ENCODE measurements at regions not wholly inside any gene's neighbourhood (a gene's known extent, or its start where the extent isn't known, plus 50 kb on each side); places are given as distances from the start of the nearest gene placed in this dataset.

GRCh38 chr18:37854396-37854795 is 288.8 kb upstream of the CELF4 start:
- TF ChIP-seq CTCF (conservative IDR thresholded peaks at IDR 0.05; ENCODE audit: low read depth in 2 of 2), result no peak
- ATAC-seq (no peak), DNase-seq (ENCODE audit: low spot score) (no peak)
- Mint-ChIP-seq H3K27me3 (ENCODE audit: insufficient read depth, low read depth, poor library complexity) (no peaks in the 10 kb centered on the region), H3K27ac (no peak overlapping the region), H3K36me3 (ENCODE audit: low read depth) (no peaks in the 10 kb centered on the region), H3K4me1 (no peaks in the 10 kb centered on the region), H3K9me3 (peaks cover 2% of the 10 kb centered on the region; the same call in 1 of the 3 replicates), H3K4me3 (no peak overlapping the region)
- H3K36me3 ChIP-seq (ENCODE audit: insufficient read depth), result no peaks in the 10 kb centered on the region
- H2AFZ ChIP-seq, result no peak overlapping the region
- H3K27ac ChIP-seq (ENCODE audit: low read depth), result no peak overlapping the region
- no peaks in the 10 kb centered on the region for H3K79me2 ChIP-seq (replicated peaks; ENCODE audit: insufficient read depth)
- H3F3A ChIP-seq (replicated peaks; ENCODE audit: low read depth), result no peaks in the 10 kb centered on the region
- no peak overlapping the region for H3K4me3 ChIP-seq
- H3K9me2 ChIP-seq (ENCODE audit: insufficient read depth), result 0 out of 2 replicates have a peak, but pooled peaks cover 4% of the 10 kb centered on the region
- H3K27me3 ChIP-seq (ENCODE audit: insufficient read depth), result no peaks in the 10 kb centered on the region
- H3K4me2 ChIP-seq, result no peak overlapping the region
- no peaks in the 10 kb centered on the region for H4K20me1 ChIP-seq (replicated peaks; ENCODE audit: insufficient read depth)
- no peaks in the 10 kb centered on the region for H3K4me1 ChIP-seq (ENCODE audit: insufficient read depth)

GRCh38 chr18:37853706-37854105 is 288.1 kb upstream of the CELF4 start:
- Mint-ChIP-seq H3K9me3 (0 out of 3 replicates have a peak, but pooled peaks cover 2% of the 10 kb centered on the region), H3K27ac (no peak overlapping the region), H3K4me3 (no peak overlapping the region), H3K27me3 (ENCODE audit: insufficient read depth, low read depth, poor library complexity) (no peaks in the 10 kb centered on the region), H3K4me1 (no peaks in the 10 kb centered on the region), H3K36me3 (ENCODE audit: low read depth) (no peaks in the 10 kb centered on the region)
- H3F3A ChIP-seq (replicated peaks; ENCODE audit: low read depth), result no peaks in the 10 kb centered on the region
- ATAC-seq (no peak), DNase-seq (ENCODE audit: low spot score) (no peak)
- no peak overlapping the region for H3K27ac ChIP-seq (ENCODE audit: low read depth)
- H3K27me3 ChIP-seq (ENCODE audit: insufficient read depth), result no peaks in the 10 kb centered on the region
- H3K9me2 ChIP-seq (ENCODE audit: insufficient read depth), result peaks cover 4% of the 10 kb centered on the region; the same call in 1 of the 2 replicates
- no peaks in the 10 kb centered on the region for H3K36me3 ChIP-seq (ENCODE audit: insufficient read depth)
- no peak overlapping the region for H3K4me2 ChIP-seq
- H2AFZ ChIP-seq, result no peak overlapping the region
- H3K4me3 ChIP-seq, result no peak overlapping the region
- H3K79me2 ChIP-seq (replicated peaks; ENCODE audit: insufficient read depth), result no peaks in the 10 kb centered on the region
- H4K20me1 ChIP-seq (replicated peaks; ENCODE audit: insufficient read depth), result no peaks in the 10 kb centered on the region
- TF ChIP-seq STAT1 (IDR thresholded peaks at IDR 0.05; ENCODE audit: unreplicated experiment), result no peak
- no peak for TF ChIP-seq POLR2AphosphoS5 (IDR thresholded peaks at IDR 0.05; ENCODE audit: low read depth)
- TF ChIP-seq EZH2 (IDR thresholded peaks at IDR 0.05; ENCODE audit: low read depth, unreplicated experiment), result no peak
- TF ChIP-seq NANOG (IDR thresholded peaks at IDR 0.05; ENCODE audit: borderline replicate concordance), result no peak
- TF ChIP-seq ZNF114 (CRISPR knock-in tag; IDR thresholded peaks at IDR 0.05), result no peak
- TF ChIP-seq ZNF462 (CRISPR knock-in tag; IDR thresholded peaks at IDR 0.05), result no peak
- no peak for TF ChIP-seq CREB1 (CRISPR knock-in tag; IDR thresholded peaks at IDR 0.05; ENCODE audit: low read depth)
- H3K4me1 ChIP-seq (ENCODE audit: insufficient read depth), result no peaks in the 10 kb centered on the region

Measured in GM23338 (cell line).